H1 (cell line): ENCODE measurements at regions not wholly inside any gene's neighbourhood (a gene's known extent, or its start where the extent isn't known, plus 50 kb on each side); places are given as distances from the start of the nearest gene placed in this dataset.

Experiments used
- CTCF ChIA-PET: fragments of 300-600 bp; sonication (Branson Sonifier 250); formaldehyde crosslinking; loops from one replicate; lab custom pipeline; 2021; ENCODE audit not compliant: partially characterized antibody; lab: Charles Lee
- POLR2A ChIA-PET: fragments of 300-600 bp; sonication (Branson Sonifier 250); formaldehyde crosslinking; loops from one replicate; lab custom pipeline; 2021; ENCODE audit warnings: inconsistent platforms; ENCODE audit not compliant: partially characterized antibody; lab: Charles Lee
- DNase-seq, 2 experiments: peaks; one replicate each; pipeline versions ENCODE4 v3.0.0 to v3.0.0-alpha.2; 2010 to 2022; ENCODE audit warnings: low spot score in 2 of 2, low read depth in 1 of 2, mixed read lengths in 1 of 2
- FAIRE-seq: peaks from 2 replicates; lab custom pipeline; 2011; peaks lifted over from hg19 to GRCh38; lab: Jason Lieb, UNC
- H2AFZ ChIP-seq: 2 replicates; pipeline ENCODE4 v1.8.1; 2012; ENCODE audit warnings: low read length, inconsistent platforms
- H2AK5ac ChIP-seq: 2 replicates; pipeline ENCODE4 v1.6.1; 2013; ENCODE audit warnings: low read depth, low read length
- H2BK120ac ChIP-seq: replicated peaks from 2 replicates; pipeline ENCODE3; 2013; ENCODE audit warnings: low read depth, low read length, inconsistent platforms
- H2BK12ac ChIP-seq: 2 replicates; pipeline ENCODE4 v1.6.1; 2013; ENCODE audit warnings: low read depth, low read length
- H2BK15ac ChIP-seq: 2 replicates; pipeline ENCODE4 v1.6.1; 2013; ENCODE audit warnings: low read length
- H2BK20ac ChIP-seq: 2 replicates; pipeline ENCODE4 v1.6.1; 2013; ENCODE audit warnings: low read length
- H2BK5ac ChIP-seq: 2 replicates; pipeline ENCODE4 v1.6.1; 2013; ENCODE audit warnings: low read depth, low read length
- H3K14ac ChIP-seq: 2 replicates; pipeline ENCODE4 v1.6.1; 2013; ENCODE audit warnings: inconsistent platforms; ENCODE audit not compliant: insufficient read length
- H3K18ac ChIP-seq: 2 replicates; pipeline ENCODE4 v1.6.1; 2013; ENCODE audit warnings: low read length; ENCODE audit errors: extremely low read depth
- H3K23ac ChIP-seq: 2 replicates; pipeline ENCODE4 v1.6.1; 2013; ENCODE audit warnings: inconsistent platforms; ENCODE audit not compliant: insufficient read length
- H3K23me2 ChIP-seq: 2 replicates; pipeline ENCODE4 v1.6.1; 2013; ENCODE audit warnings: low read depth, low read length
- H3K27ac ChIP-seq: 2 replicates; pipeline ENCODE4 v1.6.1; 2011; ENCODE audit warnings: low read depth, low read length, inconsistent platforms
- H3K27me3 ChIP-seq, 4 experiments: replicated peaks in 1 of 4; 1 replicate in 1 of 4; 2 replicates in 3 of 4; pipeline versions ENCODE4 v1.6.1 to v1.8.1; 2011 to 2013; ENCODE audit warnings: low read length in 3 of 4, mild to moderate bottlenecking in 3 of 4, inconsistent platforms in 2 of 4, mixed read lengths in 2 of 4, moderate library complexity in 1 of 4; ENCODE audit not compliant: control insufficient read depth in 3 of 4, insufficient read depth in 3 of 4; ENCODE audit errors: extremely low read depth in 1 of 4
- H3K36me3 ChIP-seq, 4 experiments: 2 replicates each; pipeline versions ENCODE4 v1.6.1 to v1.8.1; 2011 to 2013; ENCODE audit warnings: mild to moderate bottlenecking in 4 of 4, low read length in 3 of 4, moderate library complexity in 2 of 4, control low read depth in 1 of 4, inconsistent platforms in 1 of 4; ENCODE audit not compliant: insufficient read depth in 4 of 4, control insufficient read depth in 2 of 4
- H3K4ac ChIP-seq: replicated peaks from 2 replicates; pipeline ENCODE3; 2013; ENCODE audit warnings: low read length, low read depth, mixed read lengths, inconsistent platforms; ENCODE audit not compliant: insufficient read length
- H3K4me1 ChIP-seq, 4 experiments: replicated peaks in 1 of 4; 1 replicate in 1 of 4; 2 replicates in 3 of 4; pipeline versions ENCODE4 v1.6.1 to v1.8.1; 2011 to 2013; ENCODE audit warnings: low read length in 3 of 4, inconsistent platforms in 2 of 4, mixed read lengths in 1 of 4; ENCODE audit not compliant: insufficient read depth in 4 of 4, control insufficient read depth in 3 of 4
- H3K4me2 ChIP-seq, 2 experiments: 2 replicates each; pipeline versions ENCODE4 v1.6.1 to v1.8.1; 2011 to 2013; ENCODE audit warnings: low read depth in 2 of 2, low read length in 2 of 2, control low read depth in 1 of 2, inconsistent platforms in 1 of 2, mild to moderate bottlenecking in 1 of 2; ENCODE audit not compliant: insufficient read depth in 1 of 2
- H3K4me3 ChIP-seq, 4 experiments: fragments of 200-600, 300-600 bp in 1 of 4; sonication (generic), shearing (Covaris generic), sonication (Bioruptor Twin) in 1 of 4; 2 replicates each; pipeline versions ENCODE4 v1.5.1 to v1.8.1; 2011 to 2016; ENCODE audit warnings: low read length in 4 of 4, low read depth in 3 of 4, control low read depth in 2 of 4, inconsistent platforms in 2 of 4, mild to moderate bottlenecking in 2 of 4, mixed read lengths in 1 of 4, moderate library complexity in 1 of 4; ENCODE audit not compliant: insufficient read depth in 2 of 4; ENCODE audit errors: extremely low read depth in 1 of 4
- H3K56ac ChIP-seq: replicated peaks from 2 replicates; pipeline ENCODE3; 2013; ENCODE audit warnings: low read depth, mild to moderate bottlenecking, mixed read lengths, low read length, inconsistent platforms; ENCODE audit not compliant: insufficient read length
- H3K79me1 ChIP-seq: 2 replicates; pipeline ENCODE4 v1.6.1; 2013; ENCODE audit warnings: low read depth, low read length, control low read depth
- H3K79me2 ChIP-seq, 2 experiments: 2 replicates each; pipeline versions ENCODE4 v1.6.1 to v1.8.1; 2012 to 2013; ENCODE audit warnings: low read length in 2 of 2, mild to moderate bottlenecking in 2 of 2, inconsistent platforms in 1 of 2; ENCODE audit not compliant: insufficient read depth in 2 of 2, control insufficient read depth in 1 of 2
- H3K9ac ChIP-seq, 4 experiments: replicated peaks in 1 of 4; 1 replicate in 1 of 4; 2 replicates in 3 of 4; pipeline versions ENCODE4 v1.6.1 to v1.8.1; 2011 to 2013; ENCODE audit warnings: low read depth in 3 of 4, low read length in 3 of 4, control low read depth in 2 of 4, mild to moderate bottlenecking in 2 of 4, moderate library complexity in 2 of 4, inconsistent platforms in 1 of 4; ENCODE audit errors: extremely low read depth in 1 of 4
- H3K9me3 ChIP-seq, 2 experiments: 2 replicates each; pipeline versions ENCODE4 v1.6.1 to v1.8.1; 2012 to 2013; ENCODE audit warnings: mild to moderate bottlenecking in 2 of 2, moderate library complexity in 2 of 2, control low read depth in 1 of 2, inconsistent platforms in 1 of 2, low read depth in 1 of 2, low read length in 1 of 2, mixed read lengths in 1 of 2; ENCODE audit not compliant: insufficient read depth in 2 of 2
- H4K20me1 ChIP-seq, 2 experiments: replicated peaks in 1 of 2; 2 replicates each; pipeline versions ENCODE3 to v1.8.1; 2011 to 2013; ENCODE audit warnings: inconsistent platforms in 2 of 2, low read length in 2 of 2, mild to moderate bottlenecking in 1 of 2; ENCODE audit not compliant: insufficient read depth in 2 of 2, control insufficient read depth in 1 of 2
- H4K5ac ChIP-seq: 2 replicates; pipeline ENCODE4 v1.6.1; 2013; ENCODE audit warnings: low read length, low read depth, mixed read lengths, inconsistent platforms; ENCODE audit not compliant: insufficient read length
- H4K8ac ChIP-seq: 2 replicates; pipeline ENCODE4 v1.8.0; 2013; ENCODE audit warnings: mild to moderate bottlenecking, moderate library complexity, low read length, inconsistent platforms; ENCODE audit not compliant: insufficient read depth; ENCODE audit errors: extremely low read depth
- H4K91ac ChIP-seq: replicated peaks from 2 replicates; pipeline ENCODE3; 2013; ENCODE audit warnings: low read length, mixed read lengths, inconsistent platforms; ENCODE audit not compliant: insufficient read length
- BCL11A ChIP-seq, 2 experiments: IDR thresholded peaks; one replicate each; pipeline ENCODE4 v1.6.1; 2011; ENCODE audit warnings: low read depth in 2 of 2, low read length in 2 of 2, mild to moderate bottlenecking in 2 of 2
- CEBPB ChIP-seq: IDR thresholded peaks from 2 replicates; pipeline ENCODE4 v1.6.1; 2012; ENCODE audit warnings: low read depth, low read length
- CHD1 ChIP-seq: IDR thresholded peaks from 2 replicates; pipeline ENCODE4 v1.6.1; 2012; ENCODE audit warnings: low read depth, low read length, improper control_type of control experiment
- JUN ChIP-seq: IDR thresholded peaks from 2 replicates; pipeline ENCODE4 v1.6.1; 2011; ENCODE audit warnings: low read depth, mild to moderate bottlenecking, improper control_type of control experiment, low read length
- KDM1A ChIP-seq: fragments of 200-600, 300-600 bp; sonication (generic); IDR thresholded peaks from 2 replicates; pipeline ENCODE4 v1.7.1; 2016; ENCODE audit warnings: mild to moderate bottlenecking, low read length, borderline replicate concordance
- MAFK ChIP-seq: IDR thresholded peaks from 2 replicates; pipeline ENCODE4 v1.6.1; 2012; ENCODE audit warnings: low read depth, mild to moderate bottlenecking, improper control_type of control experiment, low read length
- PHF8 ChIP-seq: fragments of 200-600 bp; sonication (generic); conservative IDR thresholded peaks from 2 replicates; pipeline ENCODE4 v1.7.1; 2012; ENCODE audit warnings: low read depth, mild to moderate bottlenecking, inconsistent platforms, low read length, moderate library complexity
- POLR2AphosphoS5 ChIP-seq: IDR thresholded peaks from 2 replicates; pipeline ENCODE4 v1.6.1; 2011; ENCODE audit warnings: low read depth, low read length
- RFX5 ChIP-seq: IDR thresholded peaks from 2 replicates; pipeline ENCODE4 v1.6.1; 2011; ENCODE audit warnings: low read depth, low read length, improper control_type of control experiment, borderline replicate concordance
- RXRA ChIP-seq: IDR thresholded peaks from 2 replicates; pipeline ENCODE4 v1.6.1; 2011; ENCODE audit warnings: low read depth, mild to moderate bottlenecking, low read length, moderate library complexity; ENCODE audit not compliant: insufficient read depth
- SIN3A ChIP-seq, 2 experiments: IDR thresholded peaks in 1 of 2; conservative IDR thresholded peaks in 1 of 2; 2 replicates each; pipeline ENCODE4 v1.6.1; 2011 to 2012; ENCODE audit warnings: low read length in 2 of 2, improper control_type of control experiment in 1 of 2, low read depth in 1 of 2, mild to moderate bottlenecking in 1 of 2
- SRF ChIP-seq: IDR thresholded peaks from 2 replicates; pipeline ENCODE4 v1.6.1; 2011; ENCODE audit warnings: mild to moderate bottlenecking, low read depth, low read length, moderate library complexity
- ZNF274 ChIP-seq: IDR thresholded peaks from 2 replicates; pipeline ENCODE4 v1.7.0; 2012; ENCODE audit warnings: low read length, borderline replicate concordance; ENCODE audit errors: extremely low read depth
- WGBS, 2 experiments: shearing (Covaris generic) in 1 of 2; methylation state at CpG; one replicate each; pipeline versions ENCODE4 v1.1.6 to v1.1.7; 2013 to 2015; ENCODE audit warnings: low lambda C conversion rate in 2 of 2, mixed read lengths in 2 of 2, inconsistent platforms in 1 of 2, low coverage in 1 of 2, missing lambda C conversion rate in 1 of 2; ENCODE audit not compliant: insufficient replicate concordance in 2 of 2, insufficient coverage in 1 of 2, insufficient read length in 1 of 2; ENCODE audit errors: extremely low coverage in 1 of 2, missing lambda C conversion rate in 1 of 2; 5-methylcytosine and 5-hydroxymethylcytosine counted together
- TF ChIP-seq, protein P1 (sequence below): IDR thresholded peaks from 2 replicates; pipeline ENCODE4 v1.6.1; 2012; ENCODE audit warnings: inconsistent platforms

DNA sequence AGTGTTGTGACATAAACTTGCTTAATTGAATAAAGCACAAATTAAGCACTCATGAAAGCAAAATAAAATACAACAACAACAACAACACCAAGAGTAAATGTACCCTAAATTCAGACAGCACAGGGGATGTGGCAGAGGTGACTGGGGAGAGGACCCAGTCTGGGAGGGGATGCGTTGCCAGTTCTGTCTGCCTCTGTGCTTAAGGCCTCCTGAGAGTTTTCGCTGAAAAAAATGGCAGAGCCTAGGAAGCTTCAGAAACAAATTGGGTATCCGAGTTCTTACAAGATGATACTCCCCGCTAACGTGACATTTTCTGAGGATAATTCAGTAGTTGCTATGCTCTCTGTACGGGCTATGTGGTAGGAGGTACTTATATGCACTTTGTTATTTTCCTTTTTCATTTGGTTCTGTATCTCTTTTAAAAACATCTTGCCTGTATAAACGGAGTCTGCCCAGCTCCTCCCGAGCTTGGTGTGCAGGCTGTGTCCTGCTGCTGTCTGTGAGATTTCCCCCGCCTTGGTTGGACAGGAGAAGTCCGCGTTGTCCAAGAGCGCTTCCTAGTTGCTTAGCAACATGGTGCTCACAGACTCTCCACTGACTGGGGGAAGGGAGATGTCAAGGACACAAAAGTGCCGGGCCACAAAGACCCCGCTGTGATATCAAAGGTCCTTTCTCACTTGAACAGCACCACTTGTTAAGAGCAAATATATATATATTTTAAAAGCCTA is 134.2 kb upstream of the CPHXL start:
- FAIRE-seq: no peak
- Histone ChIP-seq H3K9ac (no peak overlapping the region), H3K79me2 (no peaks in the 10 kb centered on the region), H3K9me3 (no peaks in the 10 kb centered on the region), H3K18ac (no peak overlapping the region), H3K4me1 (no peaks in the 10 kb centered on the region), H2AK5ac (no peak overlapping the region), H2BK20ac (no peak overlapping the region), H3K56ac (no peak overlapping the region), H3K4ac (no peak overlapping the region), H3K27me3 (no peaks in the 10 kb centered on the region), H4K5ac (no peak overlapping the region), H3K36me3 (no peaks in the 10 kb centered on the region), H3K23me2 (no peaks in the 10 kb centered on the region), H2BK15ac (no peak overlapping the region), H3K4me2 (no peak overlapping the region), H3K79me1 (no peaks in the 10 kb centered on the region), H2BK12ac (no peak overlapping the region), H3K27ac (no peak overlapping the region), H4K91ac (no peak overlapping the region), H2BK120ac (no peak overlapping the region), H2AFZ (no peak overlapping the region), H3K14ac (no peak overlapping the region), H4K20me1 (no peaks in the 10 kb centered on the region), H3K23ac (no peak overlapping the region), H4K8ac (no peak overlapping the region), H2BK5ac (no peak overlapping the region), H3K4me3 (no peak overlapping the region)
- no peak for DNase-seq
- POLR2A ChIA-PET: no interaction called here
- CTCF ChIA-PET: interaction anchor here (1.4 kb wide), 1 partner anchor 10 kb away, joined by 3 read pairs; no protein-coding TSS in a partner anchor
- 85% methylated on average over 14 of the region's 14 CpGs; no CpG with 5 or more reads in 1 of the 2 experiments for WGBS, 2 experiments
- TF ChIP-seq ZNF274: no peak
- no peak for TF ChIP-seq MAFK
- TF ChIP-seq SRF: no peak
- TF ChIP-seq, protein P1, sequence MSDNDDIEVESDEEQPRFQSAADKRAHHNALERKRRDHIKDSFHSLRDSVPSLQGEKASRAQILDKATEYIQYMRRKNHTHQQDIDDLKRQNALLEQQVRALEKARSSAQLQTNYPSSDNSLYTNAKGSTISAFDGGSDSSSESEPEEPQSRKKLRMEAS: no peak
- TF ChIP-seq RXRA: no peak
- no peak for TF ChIP-seq JUN
- no peak for TF ChIP-seq KDM1A
- no peak for TF ChIP-seq PHF8
- TF ChIP-seq CEBPB: no peak
- no peak for TF ChIP-seq POLR2AphosphoS5
- no peak for TF ChIP-seq BCL11A (IDR thresholded peaks at IDR 0.05; ENCODE audit: low read depth in 2 of 2, low read length in 2 of 2)
- TF ChIP-seq CHD1: no peak
- TF ChIP-seq SIN3A (conservative IDR thresholded peaks at IDR 0.05 in 1 of 2, IDR thresholded peaks at IDR 0.05 in 1 of 2; ENCODE audit: low read depth in 1 of 2, low read length in 2 of 2): no peak
- TF ChIP-seq RFX5: no peak
